SK-N-SH (cell line): ENCODE measurements at regions not wholly inside any gene's neighbourhood (a gene's known extent, or its start where the extent isn't known, plus 50 kb on each side); places are given as distances from the start of the nearest gene placed in this dataset.

ENCODE experiments used
- CTCF ChIA-PET: fragments of 300-600, 350-600 bp; formaldehyde crosslinking; extraction: SDS; loops from one replicate; lab custom pipeline; 2021; lab: Yijun Ruan, JAX
- POLR2A ChIA-PET: fragments of 350-600 bp; sonication (Branson Sonifier 250); formaldehyde crosslinking; extraction: SDS; loops from one replicate; lab custom pipeline; 2020; ENCODE audit warnings: antibody characterized with exemption, inconsistent platforms; lab: Yijun Ruan, JAX
- DNase-seq: peaks from one replicate; pipeline ENCODE4 v3.0.0; 2012
- H2AFZ ChIP-seq: fragments of 200-600 bp; sonication (generic); 2 replicates; pipeline ENCODE4 v1.8.1; 2016; ENCODE audit warnings: antibody characterized with exemption, mild to moderate bottlenecking, low read depth
- H3F3A ChIP-seq: fragments of 200-600 bp; sonication (generic); replicated peaks from 2 replicates; pipeline ENCODE3; 2016; ENCODE audit warnings: antibody characterized with exemption, mild to moderate bottlenecking; ENCODE audit not compliant: insufficient read depth
- H3K27ac ChIP-seq, 2 experiments: fragments of 200-500 bp in 1 of 2; fragments of 200-600 bp in 1 of 2; sonication (Bioruptor generic) in 1 of 2; sonication (generic), shearing (Covaris generic) in 1 of 2; 2 replicates each; pipeline versions ENCODE4 v1.5.1 to v1.6.1; 2014 to 2016; ENCODE audit warnings: low read depth in 2 of 2, inconsistent platforms in 1 of 2, low read length in 1 of 2, mild to moderate bottlenecking in 1 of 2, mixed read lengths in 1 of 2
- H3K27me3 ChIP-seq: fragments of 200-600 bp; sonication (generic), shearing (Covaris generic); 2 replicates; pipeline ENCODE4 v1.6.1; 2016; ENCODE audit warnings: mixed run types; ENCODE audit not compliant: insufficient read depth
- H3K36me3 ChIP-seq, 2 experiments: fragments of 200-500 bp in 1 of 2; fragments of 200-600 bp in 1 of 2; sonication (Bioruptor generic) in 1 of 2; sonication (generic) in 1 of 2; replicated peaks in 1 of 2; 2 replicates each; pipeline versions ENCODE3 to v1.5.1; 2014 to 2016; ENCODE audit warnings: low read length in 1 of 2, mild to moderate bottlenecking in 1 of 2; ENCODE audit not compliant: insufficient read depth in 2 of 2, control insufficient read depth in 1 of 2
- H3K4me1 ChIP-seq, 2 experiments: fragments of 200-500 bp in 1 of 2; fragments of 200-600 bp in 1 of 2; sonication (Bioruptor generic) in 1 of 2; sonication (generic), shearing (Covaris generic) in 1 of 2; 2 replicates each; pipeline versions ENCODE4 v1.5.1 to v1.6.1; 2014 to 2016; ENCODE audit warnings: low read depth in 1 of 2, low read length in 1 of 2, mixed run types in 1 of 2; ENCODE audit not compliant: insufficient read depth in 2 of 2, control insufficient read depth in 1 of 2
- H3K4me2 ChIP-seq: fragments of 200-600 bp; sonication (generic), shearing (Covaris generic); 2 replicates; pipeline ENCODE4 v1.6.1; 2017; ENCODE audit warnings: mixed run types
- H3K4me3 ChIP-seq, 2 experiments: fragments of 200-500 bp in 1 of 2; fragments of 200-600 bp in 1 of 2; sonication (Bioruptor generic) in 1 of 2; sonication (generic), shearing (Covaris generic) in 1 of 2; 2 replicates each; pipeline versions ENCODE4 v1.5.1 to v1.8.1; 2014 to 2016; ENCODE audit warnings: low read depth in 2 of 2, inconsistent platforms in 1 of 2, low read length in 1 of 2, mild to moderate bottlenecking in 1 of 2, mixed read lengths in 1 of 2, moderate library complexity in 1 of 2
- H3K79me2 ChIP-seq: fragments of 200-600 bp; sonication (generic); 2 replicates; pipeline ENCODE4 v1.8.1; 2017; ENCODE audit warnings: mild to moderate bottlenecking; ENCODE audit not compliant: insufficient read depth
- H3K9ac ChIP-seq: fragments of 200-600 bp; sonication (generic); 2 replicates; pipeline ENCODE4 v1.6.1; 2017; ENCODE audit warnings: mixed run types
- H3K9me2 ChIP-seq: fragments of 200-600 bp; sonication (generic); 2 replicates; pipeline ENCODE4 v1.6.1; 2017; ENCODE audit warnings: mixed run types
- H3K9me3 ChIP-seq: fragments of 200-600 bp; sonication (generic); 2 replicates; pipeline ENCODE4 v1.6.1; 2017; ENCODE audit warnings: mixed run types, mild to moderate bottlenecking, moderate library complexity
- H4K20me1 ChIP-seq: fragments of 200-600 bp; sonication (generic); 2 replicates; pipeline ENCODE4 v1.6.1; 2017; ENCODE audit warnings: mild to moderate bottlenecking, mixed run types; ENCODE audit not compliant: insufficient read depth
- EZH2phosphoT487 ChIP-seq: fragments of 200-600 bp; sonication (generic); IDR thresholded peaks from 2 replicates; pipeline ENCODE4 v1.6.1; 2017; ENCODE audit warnings: low read depth, mixed run types, mild to moderate bottlenecking, antibody characterized with exemption, moderate library complexity, borderline replicate concordance
- FOSL2 ChIP-seq: IDR thresholded peaks from 2 replicates; pipeline ENCODE4 v1.4.0; 2012; ENCODE audit warnings: low read depth, mild to moderate bottlenecking, moderate library complexity, borderline replicate concordance
- MEF2A ChIP-seq: IDR thresholded peaks from 2 replicates; pipeline ENCODE4 v1.4.0; 2012; ENCODE audit warnings: low read depth, borderline replicate concordance
- NRF1 ChIP-seq: IDR thresholded peaks from 2 replicates; pipeline ENCODE4 v1.6.1; 2012; ENCODE audit warnings: low read depth, mild to moderate bottlenecking, low read length
- RAD21 ChIP-seq: IDR thresholded peaks from 2 replicates; pipeline ENCODE4 v1.6.1; 2012; ENCODE audit warnings: mild to moderate bottlenecking, low read length
- SIN3A ChIP-seq: IDR thresholded peaks from 2 replicates; pipeline ENCODE4 v1.6.1; 2012; ENCODE audit warnings: low read depth, mild to moderate bottlenecking, low read length, moderate library complexity, borderline replicate concordance
- TAF1 ChIP-seq: IDR thresholded peaks from 2 replicates; pipeline ENCODE4 v1.6.1; 2012; ENCODE audit warnings: low read depth, mild to moderate bottlenecking, low read length, moderate library complexity, borderline replicate concordance
- YY1 ChIP-seq: IDR thresholded peaks from 2 replicates; pipeline ENCODE4 v1.4.0; 2012; ENCODE audit warnings: low read depth, mild to moderate bottlenecking
- WGBS: methylation state at CpG from one replicate; pipeline ENCODE4 v1.1.6; 2017; ENCODE audit warnings: low lambda C conversion rate; 5-methylcytosine and 5-hydroxymethylcytosine counted together
- TF ChIP-seq, protein P1 (sequence below): IDR thresholded peaks from 2 replicates; pipeline ENCODE4 v1.4.0; 2012; ENCODE audit warnings: low read depth, borderline replicate concordance
- TF ChIP-seq, protein P2 (sequence below): IDR thresholded peaks from 2 replicates; pipeline ENCODE4 v1.4.0; 2012; ENCODE audit warnings: low read depth

DNA sequence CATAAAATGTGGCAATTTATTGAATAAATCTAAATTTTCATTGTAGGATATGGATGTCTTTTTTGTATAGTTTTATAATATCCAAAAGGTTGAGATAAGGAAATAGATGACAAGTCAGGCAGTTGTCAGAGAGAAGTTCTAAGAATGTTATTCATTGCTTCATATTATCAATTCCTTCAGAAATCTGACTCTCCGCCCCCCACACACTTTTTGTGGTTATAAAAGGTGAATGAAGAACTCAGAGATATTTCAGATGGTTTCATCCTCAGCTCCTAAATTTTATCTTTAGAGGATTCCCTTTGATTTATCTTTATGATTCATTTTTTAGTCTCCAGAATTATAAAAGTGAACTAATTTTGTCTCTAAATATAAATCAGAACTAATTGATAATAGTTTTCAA is 136.1 kb upstream of the NOX3 start:
- no peaks in the 10 kb centered on the region for H3K79me2 ChIP-seq
- 91% methylated on average over 1 of the region's 1 CpG for WGBS
- H3K4me2 ChIP-seq: no peak overlapping the region
- H3K9ac ChIP-seq: no peak overlapping the region
- no peak overlapping the region for H2AFZ ChIP-seq
- H3K9me2 ChIP-seq: no peaks in the 10 kb centered on the region
- no peaks in the 10 kb centered on the region for H4K20me1 ChIP-seq
- CTCF ChIA-PET: interaction anchor here (1.1 kb wide), 1 partner anchor 12 kb away, joined by 3 read pairs; no protein-coding TSS in a partner anchor
- H3K36me3 ChIP-seq: no peaks in the 10 kb centered on the region
- TF ChIP-seq TAF1 (no peak), FOSL2 (no peak), MEF2A (no peak), NRF1 (no peak), EZH2phosphoT487 (no peak), RAD21 (no peak), SIN3A (no peak)
- TF ChIP-seq, protein P1, sequence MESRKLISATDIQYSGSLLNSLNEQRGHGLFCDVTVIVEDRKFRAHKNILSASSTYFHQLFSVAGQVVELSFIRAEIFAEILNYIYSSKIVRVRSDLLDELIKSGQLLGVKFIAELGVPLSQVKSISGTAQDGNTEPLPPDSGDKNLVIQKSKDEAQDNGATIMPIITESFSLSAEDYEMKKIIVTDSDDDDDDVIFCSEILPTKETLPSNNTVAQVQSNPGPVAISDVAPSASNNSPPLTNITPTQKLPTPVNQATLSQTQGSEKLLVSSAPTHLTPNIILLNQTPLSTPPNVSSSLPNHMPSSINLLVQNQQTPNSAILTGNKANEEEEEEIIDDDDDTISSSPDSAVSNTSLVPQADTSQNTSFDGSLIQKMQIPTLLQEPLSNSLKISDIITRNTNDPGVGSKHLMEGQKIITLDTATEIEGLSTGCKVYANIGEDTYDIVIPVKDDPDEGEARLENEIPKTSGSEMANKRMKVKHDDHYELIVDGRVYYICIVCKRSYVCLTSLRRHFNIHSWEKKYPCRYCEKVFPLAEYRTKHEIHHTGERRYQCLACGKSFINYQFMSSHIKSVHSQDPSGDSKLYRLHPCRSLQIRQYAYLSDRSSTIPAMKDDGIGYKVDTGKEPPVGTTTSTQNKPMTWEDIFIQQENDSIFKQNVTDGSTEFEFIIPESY: no peak
- H3K9me3 ChIP-seq: no peaks in the 10 kb centered on the region
- POLR2A ChIA-PET: interaction anchor here (0.5 kb wide), 1 partner anchor 348 kb away, joined by 3 read pairs; no protein-coding TSS in a partner anchor
- no peak overlapping the region for H3K4me3 ChIP-seq
- no peaks in the 10 kb centered on the region for H3K27me3 ChIP-seq
- no peaks in the 10 kb centered on the region for H3F3A ChIP-seq
- no peaks in the 10 kb centered on the region; a peak in 1 of 4 replicates for H3K4me1 ChIP-seq
- no peak overlapping the region for H3K27ac ChIP-seq
- DNase-seq: no peak

DNA sequence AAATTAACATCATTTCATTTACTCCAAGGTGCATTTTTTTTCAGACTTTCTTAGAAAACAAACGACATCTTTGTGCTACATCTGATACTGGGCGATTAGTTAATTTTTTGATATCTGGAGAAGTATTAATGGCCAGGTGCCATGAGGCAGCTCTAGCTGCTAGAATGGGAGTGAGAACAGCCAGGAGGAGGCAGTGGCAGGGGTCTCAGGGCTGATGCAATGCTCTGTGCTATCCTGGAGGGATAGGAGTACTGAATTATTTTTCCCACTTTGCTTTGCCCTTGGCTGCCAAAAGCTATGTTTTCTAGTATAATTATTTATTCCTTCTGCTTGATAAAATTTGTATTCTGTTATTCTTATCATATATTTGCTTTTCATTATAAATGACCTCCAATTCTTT is 133.6 kb upstream of the NOX3 start:
- WGBS: 79% methylated on average over 2 of the region's 2 CpGs
- TF ChIP-seq EZH2phosphoT487 (no peak), YY1 (no peak), TAF1 (no peak)
- TF ChIP-seq, protein P2, sequence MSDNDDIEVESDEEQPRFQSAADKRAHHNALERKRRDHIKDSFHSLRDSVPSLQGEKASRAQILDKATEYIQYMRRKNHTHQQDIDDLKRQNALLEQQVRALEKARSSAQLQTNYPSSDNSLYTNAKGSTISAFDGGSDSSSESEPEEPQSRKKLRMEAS: no peak
- Histone ChIP-seq H3K4me1 (no peaks in the 10 kb centered on the region; a peak in 1 of 4 replicates), H2AFZ (no peak overlapping the region), H3F3A (no peaks in the 10 kb centered on the region), H3K27ac (no peak overlapping the region), H3K27me3 (no peaks in the 10 kb centered on the region), H3K9me2 (no peaks in the 10 kb centered on the region), H3K4me2 (no peak overlapping the region), H3K4me3 (no peak overlapping the region), H3K9me3 (no peaks in the 10 kb centered on the region), H3K79me2 (no peaks in the 10 kb centered on the region), H4K20me1 (no peaks in the 10 kb centered on the region), H3K36me3 (no peaks in the 10 kb centered on the region), H3K9ac (no peak overlapping the region)
- POLR2A ChIA-PET: no interaction called here
- no peak for DNase-seq
- CTCF ChIA-PET: no interaction called here
